Motor neuron (in vitro differentiated cells): ENCODE measurements at regions not wholly inside any gene's neighbourhood (a gene's known extent, or its start where the extent isn't known, plus 50 kb on each side); places are given as distances from the start of the nearest gene placed in this dataset.

Experiments
- ATAC-seq, 8 experiments: fragments of 200-7000 bp; cut with Tn5 transposase; replicated peaks in 6 of 8; 2 replicates each; pipeline ENCODE4 v1.8.0; 2021; ENCODE audit warnings: mild to moderate bottlenecking in 8 of 8, moderate library complexity in 8 of 8
- H3K27ac ChIP-seq, 2 donors: fragments of 250-450 bp; sonication (Bioruptor Pico); 2 replicates each; pipeline ENCODE4 v1.9.0; 2021; ENCODE audit warnings: antibody characterized with exemption in 2 of 2, mild to moderate bottlenecking in 2 of 2, moderate library complexity in 1 of 2
- H3K4me1 ChIP-seq, 2 donors: fragments of 250-450 bp; sonication (Bioruptor Pico); replicated peaks in 1 of 2; 2 replicates each; pipeline ENCODE4 v1.6.1; 2021; ENCODE audit warnings: antibody characterized with exemption in 2 of 2, mild to moderate bottlenecking in 2 of 2, moderate library complexity in 1 of 2
- H3K4me3 ChIP-seq, 5 donors: fragments of 250-450 bp; sonication (Bioruptor Pico); 2 replicates each; pipeline ENCODE4 v1.9.0; 2021; ENCODE audit warnings: antibody characterized with exemption in 5 of 5, mild to moderate bottlenecking in 5 of 5, moderate library complexity in 4 of 5
- WGBS, 10 experiments: fragments of 450-650 bp; shearing (Covaris generic); methylation state at CpG; one replicate each; pipeline ENCODE4 v1.0.0; 2022; 5-methylcytosine and 5-hydroxymethylcytosine counted together
- in situ Hi-C, 9 experiments: fragments of 400-800 bp; cut with MboI; loops; one replicate each; pipeline ENCODE4 v1.15.0; 2021; ENCODE audit warnings: low sequenced_read_pairs in 9 of 9, low pct_unique_long_range_greater_than_20kb in 2 of 9; ENCODE audit not compliant: unreplicated experiment in 9 of 9

- no peak overlapping the region for H3K4me3 ChIP-seq
- H3K4me1 ChIP-seq: peaks cover 0 to 4% of the 10 kb centered on the region in 2 donors
- no peak overlapping the region for H3K27ac ChIP-seq
- 80 to 100% (median 100%) methylated on average over 1 of the region's 1 CpG; no CpG with 5 or more reads in 4 of the 10 experiments for WGBS, 10 experiments
- in situ Hi-C loops: loop anchor here in 4 of 9 experiments (25.0 kb wide), 1 partner anchor 429 kb away; no protein-coding TSS in a partner anchor
- ATAC-seq: peak in 1 of 8 experiments; percentile 30
These were observed 60.1 kb upstream of the SPDEF start for GRCh38 chr6:34616227-34616585.

GRCh38 chr6:34615574-34616226, 59.6 kb upstream of the SPDEF start:
- no peak for ATAC-seq
- in situ Hi-C loops: loop anchor here in 4 of 9 experiments (25.0 kb wide), 1 partner anchor 428 kb away; no protein-coding TSS in a partner anchor
- Histone ChIP-seq H3K27ac (no peak overlapping the region), H3K4me1 (peaks cover 0 to 4% of the 10 kb centered on the region in 2 donors), H3K4me3 (no peak overlapping the region)
- 60 to 100% (median 97%) methylated on average over 1 to 5 of the region's 7 CpGs; no CpG with 5 or more reads in 1 of the 10 experiments for WGBS, 10 experiments

- Histone ChIP-seq H3K27ac (no peak overlapping the region), H3K4me1 (no peaks in the 10 kb centered on the region), H3K4me3 (no peak overlapping the region)
- WGBS, 10 experiments: 47 to 100% (median 86%) methylated on average over 1 to 4 of the region's 4 CpGs; no CpG with 5 or more reads in 1 of the 10 experiments
- in situ Hi-C loops: loop anchor here in 4 of 9 experiments (25.0 kb wide), 1 partner anchor 424 kb away; no protein-coding TSS in a partner anchor
- peak in 4 of 8 experiments; percentile 29 to 71 (median 58) for ATAC-seq
These were observed 54.8 kb upstream of the SPDEF start for GRCh38 chr6:34610819-34611477.

GRCh38 chr6:34608321-34609091, 52.4 kb upstream of the SPDEF start:
- in situ Hi-C loops: loop anchor here in 4 of 9 experiments (25.0 kb wide), 1 partner anchor 421 kb away; no protein-coding TSS in a partner anchor
- H3K4me1 ChIP-seq: no peaks in the 10 kb centered on the region
- no peak for ATAC-seq
- no peak overlapping the region for H3K27ac ChIP-seq
- no peak overlapping the region for H3K4me3 ChIP-seq
- WGBS, 10 experiments: 83 to 100% (median 97%) methylated on average over 2 to 5 of the region's 5 CpGs

- in situ Hi-C loops: loop anchor here in 4 of 9 experiments (25.0 kb wide), 1 partner anchor 419 kb away; no protein-coding TSS in a partner anchor
- Histone ChIP-seq H3K4me3 (no peak overlapping the region), H3K4me1 (peaks cover 6 to 14% of the 10 kb centered on the region in 2 donors), H3K27ac (no peak overlapping the region)
- peak in 1 of 8 experiments; percentile 7 for ATAC-seq
- WGBS, 10 experiments: 13 to 100% (median 90%) methylated on average over 1 to 11 of the region's 11 CpGs; no CpG with 5 or more reads in 1 of the 10 experiments
These were observed 50.5 kb upstream of the SPDEF start for GRCh38 chr6:34606477-34607265.
